Large intestine (tissue), 3 donors: ENCODE measurements at regions not wholly inside any gene's neighbourhood (a gene's known extent, or its start where the extent isn't known, plus 50 kb on each side); places are given as distances from the start of the nearest gene placed in this dataset.
A peak's percentile ranks its signal among the peaks of the same experiment; 100 is the strongest.
"Not testable (repeated sequence)": the region's sequence is repeated elsewhere in the genome, so short reads cannot be mapped to it uniquely, and the experiment has no call there.

Experiments
- DNase-seq, 2 donors: peaks; one replicate each; pipeline versions ENCODE4 v3.0.0 to v3.0.0-alpha.2; 2013
- H3K27ac ChIP-seq: one replicate; pipeline ENCODE4 v1.5.1; 2013; ENCODE audit warnings: low read length
- H3K27me3 ChIP-seq: 2 replicates; pipeline ENCODE4 v1.6.1; 2013; ENCODE audit warnings: low read length; ENCODE audit not compliant: control insufficient read depth, insufficient read depth
- H3K36me3 ChIP-seq: 2 replicates; pipeline ENCODE4 v1.6.1; 2013; ENCODE audit warnings: low read length; ENCODE audit not compliant: control insufficient read depth, insufficient read depth
- H3K4me1 ChIP-seq: one replicate; pipeline ENCODE4 v1.6.1; 2013; ENCODE audit warnings: low read length; ENCODE audit not compliant: control insufficient read depth, insufficient read depth
- H3K4me3 ChIP-seq: one replicate; pipeline ENCODE4 v1.5.1; 2013; ENCODE audit warnings: low read length
- H3K9me3 ChIP-seq: one replicate; pipeline ENCODE4 v1.6.1; 2013; ENCODE audit warnings: mild to moderate bottlenecking, low read depth, low read length, moderate library complexity; ENCODE audit not compliant: control insufficient read depth
- WGBS: methylation state at CpG from one replicate; pipeline ENCODE4 v1.1.5; 2013; ENCODE audit warnings: low lambda C conversion rate; ENCODE audit not compliant: insufficient coverage; 5-methylcytosine and 5-hydroxymethylcytosine counted together

- no peak for DNase-seq
- Histone ChIP-seq H3K27ac (no peak overlapping the region), H3K36me3 (no peaks in the 10 kb centered on the region), H3K4me3 (no peak overlapping the region), H3K4me1 (no peaks in the 10 kb centered on the region), H3K27me3 (no peaks in the 10 kb centered on the region), H3K9me3 (no peaks in the 10 kb centered on the region)
- 63% methylated on average over 2 of the region's 11 CpGs for WGBS
Observed at GRCh38 chr13:60258349-60258748, 94.6 kb upstream of the DIAPH3 start.

GRCh38 chr13:60260440-60260839 is 96.7 kb upstream of the DIAPH3 start:
- WGBS, result no CpG with 5 or more reads among the region's 4 CpGs
- no peak for DNase-seq
- Histone ChIP-seq H3K27ac (no peak overlapping the region), H3K27me3 (no peaks in the 10 kb centered on the region), H3K4me3 (no peak overlapping the region), H3K36me3 (no peaks in the 10 kb centered on the region), H3K4me1 (no peaks in the 10 kb centered on the region), H3K9me3 (no peaks in the 10 kb centered on the region)

GRCh38 chr13:60261432-60262351 is 98.0 kb upstream of the DIAPH3 start:
- Histone ChIP-seq H3K9me3 (no peaks in the 10 kb centered on the region), H3K4me1 (no peaks in the 10 kb centered on the region), H3K4me3 (no peak overlapping the region), H3K27me3 (no peaks in the 10 kb centered on the region), H3K36me3 (no peaks in the 10 kb centered on the region), H3K27ac (no peak overlapping the region)
- WGBS, result 63% methylated on average over 3 of the region's 12 CpGs
- peak in 1 of 2 donors; percentile 34 for DNase-seq

GRCh38 chr13:60265566-60265965 is 101.8 kb upstream of the DIAPH3 start:
- Histone ChIP-seq H3K27ac (no peak overlapping the region), H3K4me3 (no peak overlapping the region), H3K36me3 (no peaks in the 10 kb centered on the region), H3K4me1 (no peaks in the 10 kb centered on the region), H3K27me3 (no peaks in the 10 kb centered on the region), H3K9me3 (no peaks in the 10 kb centered on the region)
- 100% methylated on average over 1 of the region's 1 CpG for WGBS
- DNase-seq, result no peak

- Histone ChIP-seq H3K4me3 (peak overlapping the region; percentile 56), H3K27ac (peak overlapping the region; percentile 45), H3K4me1 (no peaks in the 10 kb centered on the region), H3K27me3 (no peaks in the 10 kb centered on the region), H3K9me3 (no peaks in the 10 kb centered on the region), H3K36me3 (no peaks in the 10 kb centered on the region)
- peak; percentile 33 to 63 for DNase-seq
- 20% methylated on average over 1 of the region's 24 CpGs for WGBS
Observed at GRCh38 chr13:60267498-60268202, 103.9 kb upstream of the DIAPH3 start.

- Histone ChIP-seq H3K27ac (peak overlapping the region; percentile 45), H3K36me3 (no peaks in the 10 kb centered on the region), H3K27me3 (no peaks in the 10 kb centered on the region), H3K4me1 (peaks cover 2% of the 10 kb centered on the region), H3K9me3 (no peaks in the 10 kb centered on the region), H3K4me3 (peak overlapping the region; percentile 56)
- 45% methylated on average over 7 of the region's 8 CpGs for WGBS
- peak in 1 of 2 donors; percentile 30 for DNase-seq
Observed at GRCh38 chr13:60268203-60268555, 104.5 kb upstream of the DIAPH3 start.

GRCh38 chr13:60273971-60274527 is 110.3 kb upstream of the DIAPH3 start:
- peak overlapping the region; percentile 5 for H3K27ac ChIP-seq

GRCh38 chr13:60274655-60275054 is 110.9 kb upstream of the DIAPH3 start:
- H3K36me3 ChIP-seq, result no peaks in the 10 kb centered on the region
- H3K4me1 ChIP-seq, result peaks cover 14% of the 10 kb centered on the region
- no peaks in the 10 kb centered on the region for H3K27me3 ChIP-seq
- DNase-seq, result no peak
- H3K27ac ChIP-seq, result no peak overlapping the region
- H3K9me3 ChIP-seq, result no peaks in the 10 kb centered on the region
- WGBS, result 88% methylated on average over 5 of the region's 12 CpGs
- H3K4me3 ChIP-seq, result no peak overlapping the region

More at GRCh38 chr13:60273971-60274527, 110.3 kb upstream of the DIAPH3 start:
- H3K9me3 ChIP-seq, result no peaks in the 10 kb centered on the region
- no peaks in the 10 kb centered on the region for H3K36me3 ChIP-seq
- peak; percentile 23 to 50 for DNase-seq
- H3K4me3 ChIP-seq, result no peak overlapping the region
- peaks cover 14% of the 10 kb centered on the region for H3K4me1 ChIP-seq
- H3K27me3 ChIP-seq, result no peaks in the 10 kb centered on the region

- no peak for DNase-seq
- Histone ChIP-seq H3K36me3 (no peaks in the 10 kb centered on the region), H3K4me3 (no peak overlapping the region), H3K9me3 (no peaks in the 10 kb centered on the region), H3K27me3 (no peaks in the 10 kb centered on the region), H3K27ac (no peak overlapping the region), H3K4me1 (peaks cover 14% of the 10 kb centered on the region)
- WGBS, result 100% methylated on average over 1 of the region's 9 CpGs
Observed at GRCh38 chr13:60275208-60275607, 111.5 kb upstream of the DIAPH3 start.

- H3K36me3 ChIP-seq, H3K27ac ChIP-seq, H3K9me3 ChIP-seq, H3K27me3 ChIP-seq, H3K4me1 ChIP-seq, H3K4me3 ChIP-seq, DNase-seq: not testable (repeated sequence)
- no CpG with 5 or more reads among the region's 1 CpG for WGBS
Observed at GRCh38 chr13:60280524-60280923, 116.5 kb upstream of the TDRD3 start.
